ENCODE measurements at regions not wholly inside any gene's neighbourhood (a gene's known extent, or its start where the extent isn't known, plus 50 kb on each side); places are given as distances from the start of the nearest gene placed in this dataset.

GRCh38 chr22:22057617-22058378 lies 75.2 kb upstream of the TOP3B start:
- TF ChIP-seq, protein P1, sequence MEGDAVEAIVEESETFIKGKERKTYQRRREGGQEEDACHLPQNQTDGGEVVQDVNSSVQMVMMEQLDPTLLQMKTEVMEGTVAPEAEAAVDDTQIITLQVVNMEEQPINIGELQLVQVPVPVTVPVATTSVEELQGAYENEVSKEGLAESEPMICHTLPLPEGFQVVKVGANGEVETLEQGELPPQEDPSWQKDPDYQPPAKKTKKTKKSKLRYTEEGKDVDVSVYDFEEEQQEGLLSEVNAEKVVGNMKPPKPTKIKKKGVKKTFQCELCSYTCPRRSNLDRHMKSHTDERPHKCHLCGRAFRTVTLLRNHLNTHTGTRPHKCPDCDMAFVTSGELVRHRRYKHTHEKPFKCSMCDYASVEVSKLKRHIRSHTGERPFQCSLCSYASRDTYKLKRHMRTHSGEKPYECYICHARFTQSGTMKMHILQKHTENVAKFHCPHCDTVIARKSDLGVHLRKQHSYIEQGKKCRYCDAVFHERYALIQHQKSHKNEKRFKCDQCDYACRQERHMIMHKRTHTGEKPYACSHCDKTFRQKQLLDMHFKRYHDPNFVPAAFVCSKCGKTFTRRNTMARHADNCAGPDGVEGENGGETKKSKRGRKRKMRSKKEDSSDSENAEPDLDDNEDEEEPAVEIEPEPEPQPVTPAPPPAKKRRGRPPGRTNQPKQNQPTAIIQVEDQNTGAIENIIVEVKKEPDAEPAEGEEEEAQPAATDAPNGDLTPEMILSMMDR (IDR thresholded peaks at IDR 0.05): no peak
- no peak for TF ChIP-seq POLR2A (IDR thresholded peaks at IDR 0.05)

Measured in Peyer's patch (tissue), 4 donors.